GM19438 (cell line): ENCODE measurements at regions not wholly inside any gene's neighbourhood (a gene's known extent, or its start where the extent isn't known, plus 50 kb on each side); places are given as distances from the start of the nearest gene placed in this dataset.
"Not testable (repeated sequence)": the region's sequence is repeated elsewhere in the genome, so short reads cannot be mapped to it uniquely, and the experiment has no call there.

ENCODE experiments used
- ATAC-seq: cut with Tn5 transposase; IDR thresholded peaks from one replicate; pipeline ENCODE4 v1.9.1; 2021; ENCODE audit warnings: low read depth; ENCODE audit not compliant: unreplicated experiment

- no peak for ATAC-seq
Measured at GRCh38 chr10:80741278-80741677, 203.6 kb downstream of the SH2D4B start.

- no peak for ATAC-seq
Measured at GRCh38 chr10:80750268-80750667, 212.6 kb downstream of the SH2D4B start.

GRCh38 chr10:80751940-80752339 lies 214.2 kb downstream of the SH2D4B start:
- no peak for ATAC-seq

GRCh38 chr10:80753612-80754011 lies 215.9 kb downstream of the SH2D4B start:
- ATAC-seq = no peak

- no peak for ATAC-seq
Measured at GRCh38 chr10:80755893-80756292, 218.2 kb downstream of the SH2D4B start.

GRCh38 chr10:80759693-80760092 lies 222.0 kb downstream of the SH2D4B start:
- no peak for ATAC-seq

GRCh38 chr10:80760914-80761371 lies 223.2 kb downstream of the SH2D4B start:
- no peak for ATAC-seq

GRCh38 chr10:80767963-80768362 lies 230.3 kb downstream of the SH2D4B start:
- ATAC-seq = no peak

GRCh38 chr10:80769700-80770160 lies 232.0 kb downstream of the SH2D4B start:
- ATAC-seq = no peak

- no peak for ATAC-seq
Measured at GRCh38 chr10:80770239-80770638, 232.5 kb downstream of the SH2D4B start.

- ATAC-seq = no peak
Measured at GRCh38 chr10:80771285-80771684, 233.6 kb downstream of the SH2D4B start.

- no peak for ATAC-seq
Measured at GRCh38 chr10:80771902-80772555, 234.3 kb downstream of the SH2D4B start.

- ATAC-seq = no peak
Measured at GRCh38 chr10:80772596-80772995, 234.9 kb downstream of the SH2D4B start.

GRCh38 chr10:80784695-80785094 lies 247.0 kb downstream of the SH2D4B start:
- ATAC-seq = no peak

GRCh38 chr10:80786322-80786721 lies 248.6 kb downstream of the SH2D4B start:
- ATAC-seq = no peak

GRCh38 chr10:80787952-80788351 lies 250.2 kb downstream of the SH2D4B start:
- ATAC-seq = no peak

- no peak for ATAC-seq
Measured at GRCh38 chr10:80794994-80795393, 257.3 kb downstream of the SH2D4B start.

- ATAC-seq = no peak
Measured at GRCh38 chr10:80805343-80806020, 267.8 kb downstream of the SH2D4B start.

- ATAC-seq = no peak
Measured at GRCh38 chr10:80814147-80814652, 276.5 kb downstream of the SH2D4B start.

- no peak for ATAC-seq
Measured at GRCh38 chr10:80829151-80829550, 291.4 kb downstream of the SH2D4B start.

GRCh38 chr10:80829562-80829961 lies 291.9 kb downstream of the SH2D4B start:
- ATAC-seq = no peak

GRCh38 chr10:80832693-80833092 lies 295.0 kb downstream of the SH2D4B start:
- ATAC-seq = not testable (repeated sequence)
